ENCODE measurements at regions not wholly inside any gene's neighbourhood (a gene's known extent, or its start where the extent isn't known, plus 50 kb on each side); places are given as distances from the start of the nearest gene placed in this dataset.
"Not testable (repeated sequence)": the region's sequence is repeated elsewhere in the genome, so short reads cannot be mapped to it uniquely, and the experiment has no call there.

GRCh38 chr6:132028029-132028428 is 76.9 kb upstream of the CCN2 start:
- DNase-seq, result no peak

GRCh38 chr6:132025468-132025867 is 74.3 kb upstream of the CCN2 start:
- DNase-seq, result no peak

GRCh38 chr6:132023490-132023889 is 72.3 kb upstream of the CCN2 start:
- no peak for DNase-seq

GRCh38 chr6:132021552-132022375 is 70.6 kb upstream of the CCN2 start:
- DNase-seq, result no peak

GRCh38 chr6:132020918-132021317 is 69.7 kb upstream of the CCN2 start:
- DNase-seq, result not testable (repeated sequence)

GRCh38 chr6:132020138-132020581 is 69.0 kb upstream of the CCN2 start:
- no peak for DNase-seq

- DNase-seq, result no peak
Observed at GRCh38 chr6:132019586-132019985, 68.4 kb upstream of the CCN2 start.

GRCh38 chr6:132017942-132018341 is 66.8 kb upstream of the CCN2 start:
- no peak for DNase-seq

GRCh38 chr6:132016396-132016795 is 65.2 kb upstream of the CCN2 start:
- DNase-seq, result no peak

- no peak for DNase-seq
Observed at GRCh38 chr6:132011582-132011981, 60.4 kb upstream of the CCN2 start.

- DNase-seq, result no peak
Observed at GRCh38 chr6:132009175-132009574, 58.0 kb upstream of the CCN2 start.

- no peak for DNase-seq
Observed at GRCh38 chr6:132007474-132008190, 56.5 kb upstream of the CCN2 start.

- peak; percentile 18 for DNase-seq
Observed at GRCh38 chr6:132005178-132005577, 54.0 kb upstream of the CCN2 start.

GRCh38 chr6:132004668-132005067 is 53.5 kb upstream of the CCN2 start:
- no peak for DNase-seq

- DNase-seq, result no peak
Observed at GRCh38 chr6:132003516-132004178, 52.5 kb upstream of the CCN2 start.
